ENCODE measurements at regions not wholly inside any gene's neighbourhood (a gene's known extent, or its start where the extent isn't known, plus 50 kb on each side); places are given as distances from the start of the nearest gene placed in this dataset.

DNA sequence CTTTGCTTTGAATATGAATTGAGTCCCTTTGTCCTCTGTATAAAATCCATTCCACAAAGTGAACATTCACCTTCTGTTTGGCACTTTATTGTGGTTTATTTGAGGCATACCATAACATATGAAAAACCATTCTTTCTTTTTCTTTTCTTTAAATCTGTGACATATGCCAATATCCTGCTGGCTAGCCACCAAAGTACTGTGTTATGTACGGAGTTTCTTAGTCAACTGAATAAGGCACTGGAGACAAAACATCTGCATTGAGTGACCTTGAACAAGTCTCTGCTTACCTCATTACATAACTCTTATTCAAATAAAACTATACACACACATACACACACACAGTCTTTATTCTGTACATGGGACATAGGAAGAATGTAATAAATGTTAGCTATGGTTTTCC is 872.8 kb downstream of the C4orf33 start:
- TF ChIP-seq, protein P1, sequence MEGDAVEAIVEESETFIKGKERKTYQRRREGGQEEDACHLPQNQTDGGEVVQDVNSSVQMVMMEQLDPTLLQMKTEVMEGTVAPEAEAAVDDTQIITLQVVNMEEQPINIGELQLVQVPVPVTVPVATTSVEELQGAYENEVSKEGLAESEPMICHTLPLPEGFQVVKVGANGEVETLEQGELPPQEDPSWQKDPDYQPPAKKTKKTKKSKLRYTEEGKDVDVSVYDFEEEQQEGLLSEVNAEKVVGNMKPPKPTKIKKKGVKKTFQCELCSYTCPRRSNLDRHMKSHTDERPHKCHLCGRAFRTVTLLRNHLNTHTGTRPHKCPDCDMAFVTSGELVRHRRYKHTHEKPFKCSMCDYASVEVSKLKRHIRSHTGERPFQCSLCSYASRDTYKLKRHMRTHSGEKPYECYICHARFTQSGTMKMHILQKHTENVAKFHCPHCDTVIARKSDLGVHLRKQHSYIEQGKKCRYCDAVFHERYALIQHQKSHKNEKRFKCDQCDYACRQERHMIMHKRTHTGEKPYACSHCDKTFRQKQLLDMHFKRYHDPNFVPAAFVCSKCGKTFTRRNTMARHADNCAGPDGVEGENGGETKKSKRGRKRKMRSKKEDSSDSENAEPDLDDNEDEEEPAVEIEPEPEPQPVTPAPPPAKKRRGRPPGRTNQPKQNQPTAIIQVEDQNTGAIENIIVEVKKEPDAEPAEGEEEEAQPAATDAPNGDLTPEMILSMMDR (IDR thresholded peaks at IDR 0.05; ENCODE audit: low read depth, low read length) = no peak
- TF ChIP-seq EZH2phosphoT487 (IDR thresholded peaks at IDR 0.05; ENCODE audit: low read depth) = no peak

Measured in OCI-LY3 (cell line).